A549 (cell line): ENCODE measurements at regions not wholly inside any gene's neighbourhood (a gene's known extent, or its start where the extent isn't known, plus 50 kb on each side); places are given as distances from the start of the nearest gene placed in this dataset.

Source experiments
- ATAC-seq, 2 experiments: fragments of 200-7000 bp in 1 of 2; fragments of >200 bp in 1 of 2; cut with Nextera tagmentation in 1 of 2; cut with Tn5 transposase in 1 of 2; 3 replicates each; pipeline versions ENCODE4 v1.8.0 to v1.9.1; 2018 to 2020; ENCODE audit warnings: mild to moderate bottlenecking in 1 of 2, moderate library complexity in 1 of 2
- CTCF ChIA-PET: fragments of 300-600 bp; sonication (Branson Sonifier 250); formaldehyde crosslinking; extraction: SDS; loops from one replicate; lab custom pipeline; 2021; ENCODE audit warnings: antibody characterized with exemption, inconsistent platforms; lab: Yijun Ruan, JAX
- POLR2A ChIA-PET: fragments of 350-600 bp; formaldehyde crosslinking; extraction: SDS; loops from one replicate; lab custom pipeline; 2021; ENCODE audit warnings: antibody characterized with exemption, inconsistent platforms; lab: Yijun Ruan, JAX
- DNase-seq, 2 experiments: peaks; one replicate each; pipeline versions ENCODE4 v3.0.0 to v3.0.0-alpha.2; 2011 to 2016; ENCODE audit warnings: low read depth in 1 of 2, low spot score in 1 of 2
- FAIRE-seq: peaks from 2 replicates; lab custom pipeline; 2011; peaks lifted over from hg19 to GRCh38; lab: Jason Lieb, UNC
- H3K27ac ChIP-seq, 2 experiments: fragments of >200 bp; sonication (Bioruptor Twin); formaldehyde crosslinking; 3 replicates each; pipeline ENCODE4 v1.5.1; 2016 to 2017
- H3K4me1 ChIP-seq: fragments of >200 bp; sonication (Bioruptor Twin); formaldehyde crosslinking; 3 replicates; pipeline ENCODE4 v1.6.1; 2016
- H3K4me2 ChIP-seq: fragments of >200 bp; sonication (Bioruptor Twin); formaldehyde crosslinking; 3 replicates; pipeline ENCODE4 v1.6.1; 2016
- H3K4me3 ChIP-seq: fragments of >200 bp; sonication (Bioruptor Twin); formaldehyde crosslinking; 3 replicates; pipeline ENCODE4 v1.5.1; 2016
- H3K9me3 ChIP-seq: fragments of >200 bp; sonication (Bioruptor Twin); formaldehyde crosslinking; 3 replicates; pipeline ENCODE4 v1.6.1; 2016
- BHLHE40 ChIP-seq: IDR thresholded peaks from 2 replicates; pipeline ENCODE4 v1.6.1; 2012; ENCODE audit warnings: low read depth, low read length, inconsistent platforms
- CBX2 ChIP-seq: fragments of 200-600 bp; sonication (generic); IDR thresholded peaks from 2 replicates; pipeline ENCODE4 v1.6.1; 2016; ENCODE audit warnings: low read depth, mild to moderate bottlenecking, borderline replicate concordance
- CEBPB ChIP-seq, 2 experiments: fragments of >200 bp in 1 of 2; sonication (Bioruptor Twin) in 1 of 2; formaldehyde crosslinking in 1 of 2; IDR thresholded peaks; 2 replicates each; pipeline ENCODE4 v1.6.1; 2012 to 2016
- EHF ChIP-seq: fragments of 250-450 bp; sonication (Bioruptor Pico); IDR thresholded peaks from 2 replicates; pipeline ENCODE4 v1.5.0; 2020; ENCODE audit warnings: mild to moderate bottlenecking
- EP300 ChIP-seq, 2 experiments: fragments of >200 bp; sonication (Bioruptor Twin); formaldehyde crosslinking; IDR thresholded peaks; 2 replicates in 1 of 2; 3 replicates in 1 of 2; pipeline ENCODE4 v1.6.1; 2016 to 2017
- FOSL2 ChIP-seq, 2 experiments: fragments of 450-650 bp in 1 of 2; fragments of >200 bp in 1 of 2; sonication (Bioruptor Twin) in 1 of 2; formaldehyde crosslinking; IDR thresholded peaks; 2 replicates each; pipeline versions ENCODE4 v1.5.0 to v1.6.1; 2016 to 2020; ENCODE audit warnings: mild to moderate bottlenecking in 1 of 2, moderate library complexity in 1 of 2
- FOXS1 ChIP-seq: fragments of 250-450 bp; sonication (Bioruptor Pico); IDR thresholded peaks from 2 replicates; pipeline ENCODE4 v1.5.0; 2020; ENCODE audit warnings: mild to moderate bottlenecking, moderate library complexity
- HDAC2 ChIP-seq: fragments of 200-600 bp; sonication (generic); IDR thresholded peaks from 2 replicates; pipeline ENCODE4 v1.6.1; 2016
- HEYL ChIP-seq: fragments of 250-450 bp; sonication (Bioruptor Pico); IDR thresholded peaks from 2 replicates; pipeline ENCODE4 v1.8.0; 2021; ENCODE audit warnings: mild to moderate bottlenecking, moderate library complexity
- HOXA7 ChIP-seq: fragments of 250-450 bp; sonication (Bioruptor Pico); IDR thresholded peaks from 2 replicates; pipeline ENCODE4 v1.5.0; 2020; ENCODE audit warnings: mild to moderate bottlenecking, moderate library complexity
- HOXB13 ChIP-seq: fragments of 250-450 bp; sonication (Bioruptor Pico); IDR thresholded peaks from 2 replicates; pipeline ENCODE4 v1.5.0; 2020; ENCODE audit warnings: low read depth, mild to moderate bottlenecking, moderate library complexity
- JUNB ChIP-seq: fragments of >200 bp; sonication (Bioruptor Twin); formaldehyde crosslinking; IDR thresholded peaks from 2 replicates; pipeline ENCODE4 v1.6.1; 2016
- KDM1A ChIP-seq: fragments of 200-600 bp; sonication (generic); IDR thresholded peaks from 2 replicates; pipeline ENCODE4 v1.6.1; 2016; ENCODE audit warnings: low read depth, mild to moderate bottlenecking
- KDM5A ChIP-seq: fragments of 200-600 bp; sonication (generic); IDR thresholded peaks from 2 replicates; pipeline ENCODE4 v1.6.1; 2016; ENCODE audit warnings: antibody characterized with exemption, mild to moderate bottlenecking
- MAFK ChIP-seq: fragments of 450-650 bp; IDR thresholded peaks from 2 replicates; pipeline ENCODE4 v1.6.1; 2014; ENCODE audit not compliant: partially characterized antibody
- MYC ChIP-seq: IDR thresholded peaks from 2 replicates; pipeline ENCODE4 v1.6.1; 2012; ENCODE audit warnings: mild to moderate bottlenecking, inconsistent platforms, low read length, improper control_type of control experiment, borderline replicate concordance
- NPAS2 ChIP-seq: fragments of 250-450 bp; sonication (Bioruptor Pico); IDR thresholded peaks from 2 replicates; pipeline ENCODE4 v1.8.0; 2022; ENCODE audit warnings: mild to moderate bottlenecking, moderate library complexity, borderline replicate concordance
- PHF8 ChIP-seq: fragments of 200-600 bp; sonication (generic); IDR thresholded peaks from 2 replicates; pipeline ENCODE4 v1.6.1; 2016; ENCODE audit warnings: low read depth, mild to moderate bottlenecking, antibody characterized with exemption, moderate library complexity, borderline replicate concordance
- RAD21 ChIP-seq, 2 experiments: fragments of >200 bp in 1 of 2; sonication (Bioruptor Twin) in 1 of 2; formaldehyde crosslinking in 1 of 2; IDR thresholded peaks in 1 of 2; conservative IDR thresholded peaks in 1 of 2; 2 replicates in 1 of 2; 3 replicates in 1 of 2; pipeline ENCODE4 v1.6.1; 2012 to 2018; ENCODE audit warnings: inconsistent platforms in 1 of 2
- RARB ChIP-seq: fragments of 250-450 bp; sonication (Bioruptor Pico); IDR thresholded peaks from 2 replicates; pipeline ENCODE4 v1.8.0; 2021; ENCODE audit warnings: mild to moderate bottlenecking, moderate library complexity
- RCOR1 ChIP-seq: fragments of 150-350 bp; IDR thresholded peaks from 2 replicates; pipeline ENCODE4 v1.6.1; 2014; ENCODE audit warnings: antibody characterized with exemption, low read length, low read depth
- RNF2 ChIP-seq: fragments of 200-600 bp; sonication (generic); IDR thresholded peaks from 2 replicates; pipeline ENCODE4 v1.6.1; 2016; ENCODE audit warnings: low read depth, mild to moderate bottlenecking, antibody characterized with exemption, moderate library complexity, borderline replicate concordance
- SMC3 ChIP-seq: fragments of >200 bp; sonication (Bioruptor Twin); formaldehyde crosslinking; IDR thresholded peaks from 3 replicates; pipeline ENCODE4 v1.6.1; 2018; ENCODE audit warnings: inconsistent platforms
- SREBF2 ChIP-seq: fragments of 450-650 bp; IDR thresholded peaks from 2 replicates; pipeline ENCODE4 v1.6.1; 2014; ENCODE audit warnings: mild to moderate bottlenecking, moderate library complexity
- TFCP2L1 ChIP-seq: fragments of 250-450 bp; sonication (Bioruptor Pico); IDR thresholded peaks from 2 replicates; pipeline ENCODE4 v1.5.0; 2021; ENCODE audit warnings: mild to moderate bottlenecking
- TP53 ChIP-seq: fragments of 250-450 bp; sonication (Bioruptor Pico); IDR thresholded peaks from 2 replicates; pipeline ENCODE4 v1.5.0; 2021; ENCODE audit warnings: mild to moderate bottlenecking, moderate library complexity
- WGBS: methylation state at CpG from one replicate; pipeline ENCODE4 v1.1.6; 2017; ENCODE audit errors: missing lambda C conversion rate; 5-methylcytosine and 5-hydroxymethylcytosine counted together
- TF ChIP-seq, protein P1 (sequence below): fragments of 450-650 bp; IDR thresholded peaks from 2 replicates; pipeline ENCODE4 v1.6.1; 2014; ENCODE audit warnings: antibody characterized with exemption
- TF ChIP-seq, protein P2 (sequence below): fragments of 200-600 bp; sonication (generic); IDR thresholded peaks from 2 replicates; pipeline ENCODE4 v1.6.1; 2016; ENCODE audit warnings: antibody characterized with exemption, mild to moderate bottlenecking, moderate library complexity

DNA sequence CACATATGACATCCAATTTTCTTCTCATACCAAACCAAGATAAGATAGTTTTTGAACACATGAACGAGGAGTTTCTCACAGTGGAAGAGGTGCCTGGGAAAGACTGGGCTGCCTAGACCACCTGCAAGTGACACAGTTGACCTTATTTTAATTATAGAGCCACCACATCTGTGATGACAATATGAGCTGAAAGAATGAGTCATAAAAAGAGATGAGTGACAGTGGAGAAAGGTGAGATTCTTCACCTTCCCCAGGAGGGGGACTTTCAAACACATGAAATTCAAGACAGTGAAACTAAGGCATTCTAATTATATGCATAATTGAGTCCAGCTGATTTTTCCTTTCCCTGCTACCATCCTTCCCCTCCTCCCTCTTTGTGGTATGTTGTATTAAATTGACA, 475.5 kb downstream of the NXPH1 start:
- POLR2A ChIA-PET: no interaction called here
- H3K4me2 ChIP-seq: no peak overlapping the region
- H3K9me3 ChIP-seq: no peaks in the 10 kb centered on the region
- no peak for ATAC-seq
- no peak for DNase-seq
- H3K4me1 ChIP-seq: no peaks in the 10 kb centered on the region
- CTCF ChIA-PET: no interaction called here
- FAIRE-seq: no peak
- WGBS: 0% methylated on average over 1 of the region's 1 CpG
- H3K4me3 ChIP-seq: no peak overlapping the region
- TF ChIP-seq HDAC2 (no peak), RCOR1 (no peak), TP53 (CRISPR knock-in tag) (no peak)
- TF ChIP-seq, protein P1, sequence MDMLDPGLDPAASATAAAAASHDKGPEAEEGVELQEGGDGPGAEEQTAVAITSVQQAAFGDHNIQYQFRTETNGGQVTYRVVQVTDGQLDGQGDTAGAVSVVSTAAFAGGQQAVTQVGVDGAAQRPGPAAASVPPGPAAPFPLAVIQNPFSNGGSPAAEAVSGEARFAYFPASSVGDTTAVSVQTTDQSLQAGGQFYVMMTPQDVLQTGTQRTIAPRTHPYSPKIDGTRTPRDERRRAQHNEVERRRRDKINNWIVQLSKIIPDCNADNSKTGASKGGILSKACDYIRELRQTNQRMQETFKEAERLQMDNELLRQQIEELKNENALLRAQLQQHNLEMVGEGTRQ: no peak
- no peak overlapping the region for H3K27ac ChIP-seq

DNA sequence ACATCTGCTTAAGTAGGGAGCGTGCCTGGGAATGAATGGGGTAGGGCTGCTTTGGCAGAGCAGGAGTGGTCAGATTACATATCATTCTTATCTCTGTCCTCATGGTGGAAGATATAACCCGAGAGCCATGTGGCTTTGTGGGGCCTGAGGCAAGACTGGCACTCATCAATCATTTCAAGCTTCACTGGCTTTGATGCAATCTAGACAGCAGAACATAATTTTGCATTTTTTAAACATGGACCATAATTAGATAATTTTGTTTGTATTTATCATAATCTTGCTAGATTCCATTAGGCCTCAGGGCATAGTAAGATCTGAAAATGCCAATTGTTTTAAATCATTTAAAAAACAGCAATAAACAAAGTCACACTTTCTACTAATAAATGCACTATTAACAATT, 480.3 kb downstream of the NXPH1 start:
- CTCF ChIA-PET: no interaction called here
- H3K4me1 ChIP-seq: no peaks in the 10 kb centered on the region
- no peak overlapping the region for H3K27ac ChIP-seq
- DNase-seq (no peak), ATAC-seq (no peak), FAIRE-seq (no peak)
- H3K4me2 ChIP-seq: no peak overlapping the region
- TF ChIP-seq KDM1A: no peak
- TF ChIP-seq JUNB: no peak
- TF ChIP-seq TP53 (CRISPR knock-in tag): no peak
- no peak for TF ChIP-seq KDM5A
- no peak for TF ChIP-seq CBX2
- no peak for TF ChIP-seq RARB (CRISPR knock-in tag)
- TF ChIP-seq MYC: no peak
- no peak for TF ChIP-seq CEBPB (IDR thresholded peaks at IDR 0.05)
- no peak for TF ChIP-seq FOXS1 (CRISPR knock-in tag)
- TF ChIP-seq HOXB13 (CRISPR knock-in tag): no peak
- no peak for TF ChIP-seq SMC3
- no peak for TF ChIP-seq BHLHE40
- TF ChIP-seq NPAS2 (CRISPR knock-in tag): no peak
- no peak for TF ChIP-seq EHF
- no peak for TF ChIP-seq RNF2
- TF ChIP-seq, protein P2, sequence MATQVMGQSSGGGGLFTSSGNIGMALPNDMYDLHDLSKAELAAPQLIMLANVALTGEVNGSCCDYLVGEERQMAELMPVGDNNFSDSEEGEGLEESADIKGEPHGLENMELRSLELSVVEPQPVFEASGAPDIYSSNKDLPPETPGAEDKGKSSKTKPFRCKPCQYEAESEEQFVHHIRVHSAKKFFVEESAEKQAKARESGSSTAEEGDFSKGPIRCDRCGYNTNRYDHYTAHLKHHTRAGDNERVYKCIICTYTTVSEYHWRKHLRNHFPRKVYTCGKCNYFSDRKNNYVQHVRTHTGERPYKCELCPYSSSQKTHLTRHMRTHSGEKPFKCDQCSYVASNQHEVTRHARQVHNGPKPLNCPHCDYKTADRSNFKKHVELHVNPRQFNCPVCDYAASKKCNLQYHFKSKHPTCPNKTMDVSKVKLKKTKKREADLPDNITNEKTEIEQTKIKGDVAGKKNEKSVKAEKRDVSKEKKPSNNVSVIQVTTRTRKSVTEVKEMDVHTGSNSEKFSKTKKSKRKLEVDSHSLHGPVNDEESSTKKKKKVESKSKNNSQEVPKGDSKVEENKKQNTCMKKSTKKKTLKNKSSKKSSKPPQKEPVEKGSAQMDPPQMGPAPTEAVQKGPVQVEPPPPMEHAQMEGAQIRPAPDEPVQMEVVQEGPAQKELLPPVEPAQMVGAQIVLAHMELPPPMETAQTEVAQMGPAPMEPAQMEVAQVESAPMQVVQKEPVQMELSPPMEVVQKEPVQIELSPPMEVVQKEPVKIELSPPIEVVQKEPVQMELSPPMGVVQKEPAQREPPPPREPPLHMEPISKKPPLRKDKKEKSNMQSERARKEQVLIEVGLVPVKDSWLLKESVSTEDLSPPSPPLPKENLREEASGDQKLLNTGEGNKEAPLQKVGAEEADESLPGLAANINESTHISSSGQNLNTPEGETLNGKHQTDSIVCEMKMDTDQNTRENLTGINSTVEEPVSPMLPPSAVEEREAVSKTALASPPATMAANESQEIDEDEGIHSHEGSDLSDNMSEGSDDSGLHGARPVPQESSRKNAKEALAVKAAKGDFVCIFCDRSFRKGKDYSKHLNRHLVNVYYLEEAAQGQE: no peak
- TF ChIP-seq HEYL: no peak
- no peak overlapping the region for H3K4me3 ChIP-seq
- H3K9me3 ChIP-seq: no peaks in the 10 kb centered on the region
- POLR2A ChIA-PET: no interaction called here
- WGBS: 11% methylated on average over 2 of the region's 2 CpGs

DNA sequence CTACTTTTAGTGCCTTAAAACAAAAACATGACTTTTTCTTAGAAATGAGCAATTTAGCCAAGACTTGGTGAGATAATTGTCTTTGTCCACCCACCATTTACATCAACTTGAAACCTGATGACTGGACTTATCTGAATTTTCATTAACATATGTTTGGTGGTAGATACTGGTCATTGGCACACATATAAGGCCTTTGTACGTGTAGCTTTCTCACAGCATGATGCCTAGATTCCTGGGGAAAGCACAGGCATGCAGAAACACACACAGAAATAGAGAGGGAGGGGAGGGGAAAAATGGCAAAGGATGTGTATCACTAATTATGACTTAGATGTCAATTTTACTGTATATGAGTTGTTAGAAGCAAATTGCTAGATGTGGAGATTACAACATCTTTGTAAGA, 488.4 kb downstream of the NXPH1 start:
- H3K4me2 ChIP-seq: no peak overlapping the region
- H3K9me3 ChIP-seq: no peaks in the 10 kb centered on the region; the same call in 2 of the 3 replicates
- no peak for ATAC-seq
- TF ChIP-seq PHF8 (no peak), TFCP2L1 (no peak), HOXA7 (CRISPR knock-in tag) (no peak), EP300 (IDR thresholded peaks at IDR 0.05) (no peak), CBX2 (no peak), SREBF2 (no peak), RAD21 (conservative IDR thresholded peaks at IDR 0.05 in 1 of 2, IDR thresholded peaks at IDR 0.05 in 1 of 2) (no peak), EHF (no peak), CEBPB (IDR thresholded peaks at IDR 0.05) (no peak), MAFK (no peak), FOSL2 (IDR thresholded peaks at IDR 0.05) (no peak), FOSL2 (CRISPR knock-in tag; IDR thresholded peaks at IDR 0.05) (no peak)
- TF ChIP-seq, all 56 proteins: peak for 0
- ChIA-PET POLR2A (no interaction called here), CTCF (no interaction called here)
- H3K4me3 ChIP-seq: no peak overlapping the region
- FAIRE-seq (no peak), DNase-seq (no peak)
- WGBS: 5% methylated on average over 1 of the region's 1 CpG
- H3K4me1 ChIP-seq: no peaks in the 10 kb centered on the region
- H3K27ac ChIP-seq: no peak overlapping the region
